CD4-positive, alpha-beta T cell treated with Interleukin-12 subunit alpha and Interleukin-12 subunit beta, for 1 hour (primary cell): ENCODE measurements at regions not wholly inside any gene's neighbourhood (a gene's known extent, or its start where the extent isn't known, plus 50 kb on each side); places are given as distances from the start of the nearest gene placed in this dataset.

ENCODE experiments used
- DNase-seq: peaks from one replicate; pipeline ENCODE4 v3.0.0-alpha.2; 2020

DNA sequence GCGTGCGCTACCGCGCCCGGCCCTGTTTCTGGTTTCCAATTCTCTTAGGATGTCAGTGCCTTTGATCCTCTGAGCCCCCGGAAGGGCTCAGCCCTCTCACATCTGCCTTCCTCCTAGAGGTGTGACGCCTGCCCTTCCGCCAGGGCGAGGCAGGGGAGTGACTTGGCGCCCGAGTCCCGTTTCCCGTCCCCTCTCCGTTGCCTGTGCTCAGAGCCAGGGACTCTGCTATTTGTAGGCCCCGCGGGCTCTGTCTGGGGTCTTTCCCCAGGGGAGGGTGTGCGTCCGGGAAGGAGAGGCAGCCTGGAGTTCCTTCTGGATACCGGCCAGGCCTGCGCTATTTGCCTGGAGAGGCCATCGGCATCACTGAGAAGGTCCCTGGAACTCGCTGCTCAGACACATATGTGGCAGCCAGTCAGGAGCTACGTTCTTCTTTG, 103.7 kb upstream of the TAF1B start:
- peak; percentile 62 for DNase-seq

DNA sequence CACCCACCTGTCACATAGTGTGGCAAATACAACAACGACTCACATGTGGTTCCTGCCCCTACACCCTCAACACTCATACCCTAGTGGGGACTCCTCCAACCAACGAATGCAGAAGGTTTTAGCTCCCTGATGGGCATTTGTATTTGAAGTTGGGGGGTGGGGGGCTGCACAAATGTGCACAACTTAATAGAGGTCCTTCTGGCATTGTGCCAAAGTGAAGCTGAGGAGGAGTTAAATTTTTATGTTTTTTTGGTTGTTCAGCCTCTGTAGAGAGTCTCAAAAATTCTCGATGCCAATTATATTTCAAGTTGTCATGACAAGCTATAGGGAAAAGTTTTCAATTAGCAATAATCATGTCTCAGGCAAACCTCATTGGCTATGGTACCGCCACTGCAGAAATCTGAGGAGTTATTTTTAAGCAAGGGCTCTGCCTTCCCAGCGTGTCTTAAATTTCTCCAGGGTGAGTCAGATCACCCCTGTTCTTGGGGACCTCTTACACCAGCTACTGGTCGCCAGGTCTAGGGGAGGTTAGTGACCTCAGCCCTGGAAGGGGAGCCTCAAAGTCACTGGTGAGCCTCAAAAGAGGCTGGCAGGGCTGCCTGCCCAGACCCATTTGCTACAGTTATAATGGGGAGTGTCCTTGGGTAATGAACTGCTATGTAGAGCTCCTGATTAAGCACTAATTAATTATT, 102.7 kb upstream of the TAF1B start:
- no peak for DNase-seq

DNA sequence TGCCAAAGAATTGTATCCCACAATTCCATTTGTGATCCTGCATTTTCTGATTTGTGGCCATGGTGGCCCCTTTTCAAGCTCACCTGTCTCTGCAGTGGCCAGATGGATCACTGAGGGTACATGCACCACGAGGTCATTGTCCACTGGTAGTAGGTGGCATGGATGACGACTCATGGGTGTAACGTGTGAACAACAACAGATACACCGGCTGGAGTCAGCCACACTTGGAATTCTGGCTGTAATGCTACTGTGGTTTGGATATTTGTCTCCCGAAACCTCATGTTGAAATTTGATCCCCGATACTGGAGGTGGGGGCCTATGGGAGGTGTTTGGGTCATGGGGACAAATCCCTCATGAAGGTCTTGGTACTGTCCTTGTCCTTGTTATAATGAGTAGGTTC, 102.2 kb upstream of the TAF1B start:
- DNase-seq = no peak

DNA sequence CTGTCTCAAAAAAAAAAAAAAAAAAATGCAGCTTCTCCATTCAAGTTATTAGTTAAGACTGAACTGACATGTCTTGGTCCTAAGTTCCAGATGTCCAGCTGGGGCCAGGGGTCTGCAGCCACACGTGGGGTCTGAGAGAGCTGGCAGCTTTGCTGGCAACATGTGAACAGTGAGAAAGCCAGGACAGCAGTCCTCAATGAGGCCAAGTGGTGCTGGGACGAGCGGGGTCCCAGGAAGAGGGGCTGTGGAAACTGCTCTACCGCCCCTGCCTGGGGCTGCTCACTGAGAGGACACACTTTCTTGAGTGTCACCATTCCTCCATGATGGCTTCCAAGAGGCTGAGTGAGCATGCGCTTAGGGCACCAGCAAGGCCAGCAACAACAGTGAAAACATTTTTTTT, 100.7 kb upstream of the TAF1B start:
- DNase-seq = no peak

DNA sequence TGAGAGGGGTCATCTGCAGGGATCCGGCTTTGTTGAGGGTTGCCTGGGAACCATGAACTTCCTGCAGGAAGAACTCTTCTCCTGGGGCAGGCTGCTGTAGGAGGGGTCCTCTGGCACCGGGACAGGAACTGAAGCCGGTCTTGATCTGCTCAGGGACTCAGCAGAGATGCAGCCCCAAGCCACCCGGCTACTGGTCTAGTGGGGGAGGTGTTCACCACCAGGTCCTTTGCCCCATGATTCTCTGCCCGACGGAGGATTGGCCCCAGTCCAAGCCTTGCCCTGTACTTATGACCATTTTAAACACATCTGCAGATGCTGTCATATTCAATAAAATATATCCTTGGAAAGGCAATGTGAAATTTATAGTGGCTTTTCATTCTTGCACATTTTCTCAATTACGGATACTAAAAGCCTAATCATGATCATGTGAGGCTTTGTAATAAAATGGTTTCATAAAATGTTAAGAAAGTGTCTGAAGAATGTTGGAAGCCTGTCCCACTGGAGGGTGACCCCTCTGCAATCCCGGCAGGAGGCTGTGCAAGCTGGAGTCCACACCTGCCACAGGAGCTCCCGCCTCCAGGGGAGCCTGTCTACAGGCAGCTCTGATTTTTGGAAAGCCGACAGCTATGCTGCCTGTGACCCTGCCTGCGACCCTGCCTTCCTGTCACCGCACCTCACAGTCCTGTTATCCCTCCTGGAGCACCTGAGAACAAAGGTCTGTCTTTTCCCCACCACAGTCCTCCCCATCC, 98.8 kb upstream of the TAF1B start:
- DNase-seq = no peak

DNA sequence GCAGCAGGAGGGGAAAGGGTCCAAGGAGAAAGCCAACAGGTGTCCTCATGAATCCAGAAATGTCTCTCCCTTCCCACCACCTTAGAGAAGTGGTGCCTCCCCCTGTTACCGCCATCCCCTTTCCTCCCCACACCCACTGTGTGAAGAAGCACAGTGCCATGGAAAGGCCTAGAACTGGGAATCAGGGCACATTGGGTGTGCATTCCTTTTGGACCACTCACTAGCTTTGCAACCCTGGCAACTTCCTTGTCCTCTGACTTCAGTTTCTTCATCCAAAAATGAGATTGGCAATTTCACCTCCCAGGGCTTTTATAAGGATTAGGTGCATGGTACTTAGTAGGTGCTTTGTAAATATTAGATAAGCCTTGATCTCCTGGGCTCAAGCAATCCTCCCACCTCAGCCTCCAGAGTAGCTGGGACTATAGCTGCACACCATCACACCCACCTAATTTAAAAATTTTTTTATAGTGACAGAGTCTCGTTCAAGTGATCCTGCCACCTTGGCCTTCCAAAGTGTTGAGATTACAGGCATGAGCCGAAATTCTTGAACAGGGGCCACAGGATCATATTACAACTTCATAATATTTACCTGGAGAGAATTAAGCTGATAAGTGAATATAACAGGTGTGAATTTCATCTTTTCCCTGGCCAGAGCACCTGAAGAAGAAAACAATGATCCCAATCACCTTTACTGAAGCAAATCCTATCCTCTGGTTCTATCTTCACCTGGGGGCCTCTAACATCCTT, 97.9 kb upstream of the TAF1B start:
- no peak for DNase-seq

DNA sequence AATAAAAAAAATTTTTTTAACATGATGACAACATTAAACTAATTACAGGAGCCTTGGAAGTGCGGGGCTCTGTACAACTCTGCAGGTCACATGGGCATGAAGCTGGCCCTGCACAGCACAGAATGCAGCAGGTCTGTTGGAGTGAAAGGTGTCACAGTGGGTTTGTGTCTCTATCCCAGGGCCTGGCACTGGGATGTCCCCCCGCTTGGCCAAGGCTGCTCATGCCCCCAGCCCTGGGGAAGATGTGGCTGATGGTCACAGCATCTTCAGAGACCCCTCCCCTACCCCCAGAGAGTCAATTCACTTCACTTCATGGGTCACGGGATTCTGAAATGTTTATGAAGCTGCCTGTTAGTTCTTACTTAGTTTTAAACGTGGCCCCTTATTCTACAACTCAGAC, 95.9 kb upstream of the TAF1B start:
- DNase-seq = no peak

DNA sequence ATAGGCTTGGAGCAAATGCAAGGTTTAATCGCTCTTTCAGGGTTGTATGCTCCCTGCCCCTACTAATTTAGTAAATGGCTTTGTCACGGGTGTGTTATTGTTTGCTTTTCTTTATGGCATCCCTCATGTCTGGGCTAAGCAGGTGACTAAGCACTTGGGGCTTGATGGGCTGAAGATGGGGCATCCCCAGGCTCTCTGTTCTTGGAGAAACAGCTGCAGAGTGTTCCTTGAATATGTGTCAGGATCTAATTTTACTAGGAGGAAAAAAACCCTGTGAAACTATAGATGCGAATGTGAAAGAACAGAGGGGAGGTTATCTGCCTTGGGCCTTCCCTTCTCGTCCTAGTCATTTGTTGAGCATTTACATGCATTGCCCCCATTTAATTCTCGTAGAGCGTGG, 94.7 kb upstream of the TAF1B start:
- DNase-seq = no peak

DNA sequence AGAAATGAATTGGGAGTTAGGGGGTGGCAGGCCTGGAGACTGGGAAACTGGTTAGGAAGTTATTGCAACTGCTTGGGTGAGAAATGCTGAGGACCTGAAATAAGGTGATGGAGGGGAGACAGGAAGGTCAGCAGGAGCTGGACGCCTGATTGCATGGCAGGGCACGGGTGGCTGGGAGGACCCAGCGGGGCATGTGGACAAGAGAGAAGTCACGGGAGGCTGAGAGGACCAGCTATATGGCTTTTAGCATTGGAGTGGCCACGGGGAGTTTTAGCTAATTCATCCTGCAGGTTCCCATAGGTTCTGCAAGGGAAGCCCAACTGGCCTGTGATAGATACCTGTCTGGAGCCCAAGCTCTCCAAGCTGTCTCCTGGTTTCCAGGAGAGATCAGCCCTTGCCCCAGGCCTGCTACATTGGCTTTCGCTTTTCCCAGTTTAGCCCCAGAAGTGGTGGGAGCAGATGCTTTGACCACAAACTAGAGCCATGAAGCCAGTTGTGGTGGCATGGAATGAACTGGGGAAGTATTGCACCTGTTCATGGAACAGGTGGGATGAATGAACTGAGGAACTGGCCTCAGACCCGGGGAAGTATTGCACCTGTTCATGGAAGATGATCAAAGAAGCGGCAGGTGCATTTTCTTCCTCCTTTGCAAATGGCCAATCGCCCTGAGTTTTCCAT, 93.6 kb upstream of the TAF1B start:
- DNase-seq = no peak

DNA sequence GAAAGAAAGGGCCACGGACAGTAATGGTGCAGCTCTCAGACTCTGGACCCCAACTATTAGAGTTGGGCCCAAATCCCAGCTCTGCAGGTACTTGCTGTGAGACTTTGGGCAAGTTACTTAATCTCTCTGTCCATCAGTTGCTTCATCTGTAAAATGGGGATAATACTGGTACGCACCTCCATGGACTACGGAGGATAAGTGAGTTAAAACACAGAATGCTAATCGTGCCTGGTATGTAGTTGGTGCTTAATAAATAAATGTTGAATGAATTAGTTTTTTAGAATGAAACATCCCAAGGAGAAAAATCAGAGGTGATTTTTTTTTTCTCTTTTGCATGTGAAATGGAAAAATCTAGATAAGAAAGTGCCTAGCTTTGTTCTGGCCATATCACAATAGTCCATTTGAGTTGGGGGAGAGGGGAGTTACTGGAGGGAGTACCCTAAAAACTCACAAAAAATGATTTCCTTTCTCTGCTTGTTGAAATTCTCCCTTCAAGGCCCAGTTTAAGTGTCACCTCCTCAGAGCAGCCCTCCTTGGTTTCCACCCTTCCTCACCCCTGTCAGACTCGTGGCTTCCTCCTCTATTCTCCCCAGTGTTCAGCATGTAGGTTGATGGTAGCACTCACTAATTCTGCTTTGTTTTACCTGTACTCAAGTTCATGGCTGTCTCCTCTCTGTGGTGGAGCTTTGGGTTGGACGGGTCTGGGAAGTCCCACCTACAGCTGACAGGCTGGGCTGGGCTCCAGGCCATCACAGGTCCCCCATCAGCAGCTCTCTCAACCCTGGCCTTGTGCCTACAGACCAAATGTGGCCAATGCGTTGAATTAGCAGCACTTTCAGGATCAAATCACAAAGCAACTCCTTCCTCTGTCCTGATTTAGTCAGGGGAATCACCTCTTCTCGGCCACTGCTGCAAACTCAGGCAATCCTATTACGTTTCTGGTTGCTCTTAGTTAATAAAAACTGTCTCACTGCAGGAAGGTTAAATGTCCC, 92.8 kb upstream of the TAF1B start:
- no peak for DNase-seq

DNA sequence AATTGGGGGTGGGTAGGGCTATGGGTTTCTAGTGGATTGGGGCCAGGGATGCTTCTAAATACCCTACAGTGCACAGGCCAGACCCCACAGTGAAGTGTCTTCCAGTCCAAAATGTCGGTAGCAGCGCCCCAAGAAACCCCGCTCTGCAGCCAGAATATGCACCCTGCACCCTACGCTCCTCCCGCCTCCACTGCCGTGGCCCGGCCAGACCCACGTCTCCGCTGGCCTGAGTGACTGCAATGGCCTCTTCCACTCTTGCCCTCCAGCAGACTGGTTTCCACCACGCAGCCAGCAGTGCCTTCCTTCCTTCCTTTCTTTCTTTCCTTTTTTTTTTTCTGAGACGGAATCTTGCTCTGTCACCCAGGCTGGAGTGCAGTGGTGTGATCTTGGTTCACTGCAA, 91.4 kb upstream of the TAF1B start:
- DNase-seq = no peak

DNA sequence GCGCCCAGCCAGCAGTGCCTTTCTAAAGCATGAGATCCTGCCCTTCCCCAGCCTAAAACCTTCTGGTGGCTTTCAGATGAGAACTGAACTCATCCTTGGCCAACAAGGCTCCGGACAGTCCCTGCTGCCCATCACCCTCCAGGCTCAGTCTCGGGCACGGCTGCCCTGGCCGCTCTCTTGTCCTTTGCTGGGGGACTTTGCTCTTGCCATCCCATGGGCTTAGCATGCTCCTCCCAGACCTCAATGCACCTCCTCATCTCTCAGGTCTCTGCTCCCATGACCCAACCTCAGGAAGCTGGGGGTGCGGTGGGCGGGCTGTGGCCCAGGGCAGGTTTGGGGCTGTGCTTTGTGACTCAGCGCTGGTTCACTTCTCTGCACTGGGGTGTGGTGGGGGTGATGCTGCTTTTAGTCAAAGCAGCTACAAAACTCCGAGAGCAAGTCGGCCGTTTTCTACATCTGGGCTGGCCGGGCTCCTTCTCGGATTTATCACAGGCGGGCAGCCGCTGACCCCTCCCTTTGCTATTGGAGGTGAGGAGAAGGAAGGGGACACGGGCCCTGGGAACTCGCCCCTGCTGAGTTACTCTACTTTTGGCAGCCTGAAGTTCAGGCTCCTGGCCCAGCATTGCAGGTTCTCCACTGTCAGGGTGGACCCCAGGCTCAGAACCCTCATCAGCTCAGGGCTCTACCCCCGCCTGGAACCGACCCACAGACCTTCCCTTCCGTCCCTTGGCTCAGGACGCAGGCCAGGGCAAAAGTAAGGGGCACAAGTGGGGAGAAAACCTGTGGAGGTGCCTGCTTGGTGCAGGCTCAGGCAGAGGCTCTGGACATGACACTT, 90.6 kb upstream of the TAF1B start:
- peak; percentile 70 for DNase-seq

DNA sequence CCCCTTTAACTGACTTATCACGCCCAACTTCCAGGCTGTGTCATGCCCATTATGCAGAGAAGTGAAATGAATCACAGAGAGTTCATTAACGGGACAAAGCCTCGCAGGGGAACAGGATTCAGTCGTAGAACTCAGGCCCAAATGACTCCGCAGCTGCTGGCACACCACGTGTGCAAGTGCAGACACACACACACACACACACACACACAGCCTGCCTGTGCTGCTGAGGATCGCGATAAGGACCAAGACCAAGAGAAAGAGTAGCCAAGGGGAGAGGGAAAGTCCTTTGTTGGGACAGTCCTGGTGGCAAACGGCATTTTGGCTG, 90.0 kb upstream of the TAF1B start:
- peak; percentile 49 for DNase-seq

DNA sequence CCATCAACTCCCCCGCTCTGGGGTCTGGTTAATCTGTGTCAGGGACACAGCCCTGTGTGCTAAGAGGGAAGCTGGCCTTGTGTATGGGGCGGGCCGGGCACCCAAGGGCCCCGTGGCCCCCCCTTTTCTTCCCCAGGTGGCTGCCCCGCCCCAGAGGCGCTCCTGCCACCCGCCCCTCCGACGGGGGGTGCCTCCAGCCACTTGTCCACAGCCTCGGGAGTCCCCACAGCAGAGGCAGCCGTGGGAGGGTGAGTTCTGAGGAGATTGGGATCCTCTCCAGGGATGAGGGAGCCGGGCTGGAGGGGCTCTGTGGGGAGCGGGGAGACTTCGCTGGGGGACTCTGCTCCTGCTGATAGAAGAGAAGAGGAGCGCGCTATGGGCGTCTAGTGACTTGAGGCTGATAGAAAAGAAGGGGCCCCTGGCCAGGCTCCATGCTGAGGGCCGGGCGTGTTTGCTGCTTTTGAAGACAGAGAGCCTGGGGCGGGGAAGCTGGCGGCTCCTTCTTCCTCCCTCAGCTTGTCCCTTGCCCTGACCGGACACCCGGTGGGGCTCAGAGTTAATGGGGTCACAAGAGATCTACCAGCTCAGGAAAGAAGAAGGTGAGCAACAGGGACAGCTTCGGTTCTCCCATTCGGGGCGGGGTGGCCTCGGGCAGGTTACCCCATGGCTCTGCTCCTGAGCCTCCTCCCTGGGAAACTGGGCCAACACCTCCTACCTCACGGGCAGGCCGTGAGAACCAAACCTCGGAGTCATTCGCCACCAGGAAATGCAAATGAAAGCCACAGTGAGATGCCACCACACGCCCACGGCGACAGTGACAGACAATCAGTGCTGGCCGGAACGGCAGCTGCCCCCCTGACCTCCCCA, 89.4 kb upstream of the TAF1B start:
- peak; percentile 59 for DNase-seq

DNA sequence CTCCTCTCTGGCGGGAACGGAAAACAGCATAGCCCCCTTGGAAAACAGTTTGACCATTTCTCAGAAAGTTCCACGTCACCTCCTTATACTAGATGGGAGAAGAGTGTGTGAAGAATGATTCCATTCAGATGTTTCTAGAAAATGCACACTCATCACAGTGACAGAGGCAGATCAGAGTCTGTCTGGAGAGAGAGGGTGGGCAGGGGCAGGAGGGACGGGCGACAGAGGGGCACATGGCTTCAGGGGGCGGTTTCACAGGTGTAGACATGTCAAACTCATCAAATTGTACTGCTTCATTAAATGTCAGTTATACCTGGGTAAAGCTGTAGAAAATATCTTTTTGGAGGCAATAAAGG, 88.8 kb upstream of the TAF1B start:
- no peak for DNase-seq

DNA sequence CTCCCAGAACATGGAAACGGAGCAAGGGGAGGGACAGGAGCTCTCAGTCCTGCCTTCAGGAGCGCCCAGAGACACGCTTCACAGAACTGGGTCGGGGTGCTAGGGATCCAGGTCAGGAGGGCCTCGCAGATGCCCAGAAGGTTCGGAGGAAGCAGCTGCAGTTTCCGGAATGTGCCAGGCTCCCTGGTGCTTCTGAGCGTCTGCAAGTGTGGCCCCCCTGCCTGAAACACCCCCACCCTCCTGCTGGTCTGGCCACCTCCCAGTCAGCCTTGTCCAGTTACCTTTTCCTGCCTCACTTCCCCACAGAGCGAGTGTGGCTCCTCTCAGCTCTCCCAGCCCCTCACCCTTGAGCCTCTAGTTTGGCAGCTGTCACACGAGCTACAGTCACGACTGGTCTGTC, 88.3 kb upstream of the TAF1B start:
- no peak for DNase-seq

DNA sequence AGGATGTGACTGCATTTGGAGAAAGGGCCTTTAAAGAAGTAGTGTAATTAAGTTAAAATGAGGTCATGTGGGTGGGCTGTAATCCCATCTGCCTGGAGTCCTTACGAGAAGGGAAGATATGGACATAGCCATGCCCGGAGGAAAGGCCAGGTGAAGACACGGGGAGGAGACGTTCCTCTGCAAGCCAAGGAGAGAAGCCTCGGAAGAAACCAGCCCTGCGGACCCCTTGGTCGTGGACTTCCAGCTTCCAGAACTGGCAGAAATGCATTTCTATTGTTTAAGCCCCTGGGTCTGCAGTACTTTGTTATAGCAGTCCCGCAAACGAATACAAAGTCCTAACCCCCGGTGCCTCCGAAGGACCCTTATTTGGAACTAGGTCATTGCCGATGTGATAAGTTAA, 87.6 kb upstream of the TAF1B start:
- DNase-seq = no peak

DNA sequence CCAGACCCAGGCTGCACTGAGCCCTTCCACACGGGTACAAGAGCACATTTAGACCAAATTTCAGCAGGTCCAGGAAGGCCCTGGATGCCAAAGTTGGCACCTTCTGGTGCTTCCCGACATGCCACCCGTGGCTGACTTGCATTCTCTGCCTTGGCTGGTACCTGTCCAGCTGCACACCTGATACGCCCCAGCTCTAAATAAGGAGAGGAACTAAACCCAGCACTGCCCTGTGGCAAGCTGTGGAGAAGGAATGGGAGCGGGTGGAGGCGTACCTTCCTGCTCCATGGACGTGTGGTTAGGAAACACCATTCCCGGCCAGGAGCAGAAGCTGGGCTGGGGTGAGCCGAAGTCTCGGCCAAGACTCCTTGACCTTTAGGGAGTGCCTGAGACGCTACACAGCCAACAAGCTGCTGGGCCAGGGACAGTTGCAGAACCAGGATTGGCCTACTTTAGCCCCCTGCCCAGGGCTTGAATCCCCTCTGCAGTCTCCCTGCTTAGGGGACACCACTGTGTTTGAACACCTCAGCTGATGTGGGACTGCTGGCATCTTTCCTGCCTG, 86.5 kb upstream of the TAF1B start:
- no peak for DNase-seq

DNA sequence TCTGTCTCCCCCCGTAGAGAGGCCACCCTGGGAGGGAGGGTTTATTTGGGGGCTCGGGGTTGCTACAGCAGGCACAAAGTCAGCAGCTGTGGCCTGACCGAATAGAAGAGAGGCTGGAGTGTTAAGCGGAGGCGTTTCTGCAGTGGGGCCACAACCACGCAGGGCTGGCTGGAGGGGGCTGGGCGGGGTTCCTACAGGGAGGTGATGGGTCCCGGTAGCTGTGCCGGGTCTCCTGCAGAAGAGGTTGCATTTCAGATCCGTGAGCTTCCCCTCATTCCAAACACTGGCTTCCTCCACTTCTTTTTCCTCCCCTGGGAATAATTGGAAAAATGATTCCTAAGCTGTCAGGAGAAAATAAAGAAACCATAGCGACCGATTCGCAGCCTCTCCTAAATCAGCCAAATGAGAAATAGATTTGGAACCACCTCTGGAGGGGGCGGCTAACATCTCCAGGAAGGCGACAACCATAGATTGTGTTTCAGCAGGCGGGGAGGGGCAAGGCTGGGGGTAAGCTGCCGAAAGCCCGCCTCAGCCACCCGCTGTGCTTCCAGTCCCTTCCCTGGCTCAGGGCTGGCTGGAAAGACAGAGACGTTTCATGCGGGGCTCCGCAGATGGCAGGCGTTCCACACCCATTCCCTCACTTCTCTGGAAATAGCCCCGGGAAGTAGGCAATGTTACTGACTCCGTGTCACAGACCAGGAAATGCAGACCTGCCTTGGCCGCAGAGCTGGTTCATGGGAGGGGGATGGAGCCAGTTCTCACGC, 85.6 kb upstream of the TAF1B start:
- DNase-seq = no peak
